ENCODE measurements at regions not wholly inside any gene's neighbourhood (a gene's known extent, or its start where the extent isn't known, plus 50 kb on each side); places are given as distances from the start of the nearest gene placed in this dataset.

DNA sequence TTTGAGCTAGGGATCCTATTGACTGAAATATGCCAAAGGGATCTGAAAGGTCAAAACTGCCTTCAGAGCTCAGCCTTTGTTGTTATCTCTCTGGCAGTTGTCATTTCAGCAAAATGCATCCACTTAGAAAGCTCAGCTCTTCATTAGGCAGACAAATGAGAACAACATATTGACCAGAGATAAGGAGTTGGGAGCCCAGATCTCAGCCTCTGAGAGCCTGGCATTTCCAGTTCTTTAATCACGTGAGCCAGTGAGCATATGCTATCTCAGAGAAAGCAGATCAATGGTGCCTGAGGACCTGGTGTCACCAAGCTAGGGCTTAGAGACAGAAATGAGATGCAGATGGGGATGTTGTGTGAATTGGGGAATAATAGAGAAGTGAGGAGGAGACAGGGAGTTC is 101.1 kb downstream of the DAD1 start:
- DNase-seq (ENCODE audit: low read depth) = no peak
- no peak overlapping the region for H3K4me3 ChIP-seq (ENCODE audit: control insufficient read depth, low read depth, low read length)
- TF ChIP-seq, protein P1, sequence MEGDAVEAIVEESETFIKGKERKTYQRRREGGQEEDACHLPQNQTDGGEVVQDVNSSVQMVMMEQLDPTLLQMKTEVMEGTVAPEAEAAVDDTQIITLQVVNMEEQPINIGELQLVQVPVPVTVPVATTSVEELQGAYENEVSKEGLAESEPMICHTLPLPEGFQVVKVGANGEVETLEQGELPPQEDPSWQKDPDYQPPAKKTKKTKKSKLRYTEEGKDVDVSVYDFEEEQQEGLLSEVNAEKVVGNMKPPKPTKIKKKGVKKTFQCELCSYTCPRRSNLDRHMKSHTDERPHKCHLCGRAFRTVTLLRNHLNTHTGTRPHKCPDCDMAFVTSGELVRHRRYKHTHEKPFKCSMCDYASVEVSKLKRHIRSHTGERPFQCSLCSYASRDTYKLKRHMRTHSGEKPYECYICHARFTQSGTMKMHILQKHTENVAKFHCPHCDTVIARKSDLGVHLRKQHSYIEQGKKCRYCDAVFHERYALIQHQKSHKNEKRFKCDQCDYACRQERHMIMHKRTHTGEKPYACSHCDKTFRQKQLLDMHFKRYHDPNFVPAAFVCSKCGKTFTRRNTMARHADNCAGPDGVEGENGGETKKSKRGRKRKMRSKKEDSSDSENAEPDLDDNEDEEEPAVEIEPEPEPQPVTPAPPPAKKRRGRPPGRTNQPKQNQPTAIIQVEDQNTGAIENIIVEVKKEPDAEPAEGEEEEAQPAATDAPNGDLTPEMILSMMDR (conservative IDR thresholded peaks at IDR 0.05; ENCODE audit: control insufficient read depth, insufficient read depth, low read depth, low read length) = no peak

DNA sequence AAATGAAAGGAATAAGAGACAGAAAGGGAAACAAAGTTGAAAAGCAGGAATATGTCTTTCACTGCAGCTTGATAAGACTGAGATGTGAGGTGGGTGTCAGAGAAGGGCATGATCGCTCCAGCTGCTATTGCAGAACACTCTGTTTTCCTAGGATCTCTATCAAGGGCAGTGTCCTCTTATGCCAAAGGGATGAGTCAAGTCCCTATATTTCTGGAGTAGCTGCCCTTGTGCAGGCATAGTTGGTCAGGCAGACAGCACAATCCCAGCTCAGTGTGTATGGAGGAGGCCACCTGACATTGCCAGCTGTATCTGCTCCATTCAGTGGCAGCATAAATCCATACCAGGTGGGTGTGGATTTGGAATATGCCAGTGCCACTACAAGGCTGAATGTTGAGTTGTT is 101.6 kb downstream of the DAD1 start:
- H3K4me3 ChIP-seq (ENCODE audit: control insufficient read depth, low read depth, low read length) = no peak overlapping the region
- TF ChIP-seq, protein P1 (conservative IDR thresholded peaks at IDR 0.05; ENCODE audit: control insufficient read depth, insufficient read depth, low read depth, low read length) = no peak
- no peak for DNase-seq (ENCODE audit: low read depth)

DNA sequence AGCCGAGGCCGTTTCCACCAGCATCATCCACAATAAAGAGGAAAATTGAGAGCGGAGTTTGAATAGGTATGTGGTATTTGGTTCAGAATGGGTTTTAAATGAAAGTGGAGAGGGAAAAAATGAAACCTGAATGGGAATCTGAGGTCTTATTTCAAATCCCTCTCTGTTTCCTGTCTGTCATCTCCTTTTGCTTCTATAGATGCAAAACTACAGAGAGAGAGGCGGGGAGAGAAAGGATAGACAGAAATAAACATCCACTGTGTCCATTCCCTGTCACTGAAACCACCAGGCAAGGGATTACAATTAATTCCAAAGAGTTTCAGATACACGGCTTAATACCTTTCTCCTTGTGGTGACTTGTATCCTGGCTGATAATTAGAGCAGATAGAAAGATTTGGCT is 102.3 kb downstream of the DAD1 start:
- TF ChIP-seq, protein P1 (conservative IDR thresholded peaks at IDR 0.05; ENCODE audit: control insufficient read depth, insufficient read depth, low read depth, low read length) = no peak
- no peak overlapping the region for H3K4me3 ChIP-seq (ENCODE audit: control insufficient read depth, low read depth, low read length)
- DNase-seq (ENCODE audit: low read depth) = no peak

DNA sequence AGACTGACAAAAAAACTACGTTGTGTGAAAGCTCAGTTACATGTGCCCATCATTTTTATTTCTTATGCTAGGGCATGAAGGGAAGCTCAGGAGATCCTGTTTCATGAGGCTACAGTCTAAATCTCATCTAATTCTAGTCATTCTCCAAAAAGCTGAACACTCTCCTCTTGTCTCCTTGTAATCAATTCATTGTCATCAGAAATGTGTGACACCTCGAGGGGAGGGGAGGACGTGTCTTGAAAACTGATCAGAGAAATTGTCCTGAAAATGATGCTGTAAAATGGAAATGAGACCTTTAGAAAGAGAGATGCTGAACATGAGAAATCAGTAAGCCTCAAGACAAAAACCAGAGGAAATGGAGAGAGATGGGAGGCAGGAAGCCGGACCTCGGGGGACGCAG is 103.4 kb downstream of the DAD1 start:
- no peak overlapping the region for H3K4me3 ChIP-seq (ENCODE audit: control insufficient read depth, low read depth, low read length)
- DNase-seq (ENCODE audit: low read depth) = no peak
- TF ChIP-seq, protein P1 (conservative IDR thresholded peaks at IDR 0.05; ENCODE audit: control insufficient read depth, insufficient read depth, low read depth, low read length) = no peak

DNA sequence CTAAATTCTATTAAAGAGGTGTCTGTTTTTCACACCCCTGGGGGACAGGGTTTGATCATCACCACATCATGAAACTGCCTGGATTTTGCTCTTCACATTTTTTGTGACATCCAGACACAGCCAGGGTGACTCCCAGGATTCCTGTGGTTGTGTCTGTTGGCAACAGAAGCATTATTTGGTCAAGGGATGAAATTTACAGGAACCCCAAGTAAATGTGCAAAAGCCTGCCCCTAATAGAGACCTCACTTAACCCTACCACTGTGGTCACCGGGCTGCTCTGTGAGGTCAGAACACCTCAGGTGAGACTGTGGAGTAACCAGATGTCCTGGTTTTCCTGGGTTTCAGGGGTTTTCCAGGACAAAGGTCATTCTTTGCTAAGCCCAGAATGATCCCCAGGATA is 103.8 kb downstream of the DAD1 start:
- no peak overlapping the region for H3K4me3 ChIP-seq (ENCODE audit: control insufficient read depth, low read depth, low read length)
- DNase-seq (ENCODE audit: low read depth) = no peak

DNA sequence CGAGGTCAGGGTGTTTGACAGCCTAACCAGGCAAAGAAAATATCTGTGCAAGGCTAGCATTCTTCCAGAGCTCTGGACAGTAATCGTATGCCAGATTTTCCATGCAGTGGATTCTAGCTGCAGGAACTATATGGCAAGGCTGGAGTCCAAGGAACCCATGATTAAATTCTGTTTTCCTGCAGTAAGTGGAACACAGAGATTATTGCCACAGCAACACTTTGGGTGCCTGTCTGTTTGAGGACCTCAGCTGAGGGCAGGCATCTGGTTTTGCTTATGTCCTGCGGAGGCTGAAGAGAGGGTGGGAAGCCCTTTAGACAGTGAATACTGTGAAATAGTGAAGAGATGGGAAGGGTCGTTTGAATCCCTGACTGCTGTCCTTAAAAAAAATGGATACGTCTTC is 104.4 kb downstream of the DAD1 start:
- H3K4me3 ChIP-seq (ENCODE audit: control insufficient read depth, low read depth, low read length) = no peak overlapping the region
- TF ChIP-seq, protein P1 (conservative IDR thresholded peaks at IDR 0.05; ENCODE audit: control insufficient read depth, insufficient read depth, low read depth, low read length) = no peak
- peak; percentile 12 for DNase-seq (ENCODE audit: low read depth)

More for the DNA sequence above, 103.8 kb downstream of the DAD1 start:
- TF ChIP-seq, protein P1 (conservative IDR thresholded peaks at IDR 0.05; ENCODE audit: control insufficient read depth, insufficient read depth, low read depth, low read length) = no peak
